Pancreas (tissue), 10 donors: ENCODE measurements at regions not wholly inside any gene's neighbourhood (a gene's known extent, or its start where the extent isn't known, plus 50 kb on each side); places are given as distances from the start of the nearest gene placed in this dataset.
"Not testable (repeated sequence)": the region's sequence is repeated elsewhere in the genome, so short reads cannot be mapped to it uniquely, and the experiment has no call there.

Experiments
- ATAC-seq, 4 donors: fragments of 200-7000 bp; cut with Tn5 transposase; one replicate each; pipeline versions ENCODE4 v1.8.0 to v1.9.1; 2020; ENCODE audit warnings: mild to moderate bottlenecking in 4 of 4, moderate library complexity in 4 of 4
- DNase-seq, 6 donors: peaks; one replicate each; pipeline ENCODE4 v3.0.0-alpha.2; 2020
- FAIRE-seq: peaks from 2 replicates; lab custom pipeline; 2012; peaks lifted over from hg19 to GRCh38; lab: Jason Lieb, UNC
- H3K27ac ChIP-seq, 4 donors: fragments of 200-600 bp; sonication (generic); 1 replicate in 3 of 4; 2 replicates in 1 of 4; pipeline versions ENCODE4 v1.5.0 to v1.8.0; 2020
- H3K27me3 ChIP-seq, 4 donors: fragments of 200-600 bp; one replicate each; pipeline ENCODE4 v1.8.0; 2021
- H3K36me3 ChIP-seq, 3 donors: fragments of 200-600 bp; sonication (generic) in 1 of 3; one replicate each; pipeline versions ENCODE4 v1.5.0 to v1.8.0; 2020 to 2021
- H3K4me1 ChIP-seq, 3 donors: fragments of 200-600 bp; one replicate each; pipeline ENCODE4 v1.8.0; 2021
- H3K4me3 ChIP-seq, 4 donors: fragments of 200-600 bp; sonication (generic) in 2 of 4; one replicate each; pipeline versions ENCODE4 v1.5.0 to v1.8.0; 2020 to 2021
- H3K9me3 ChIP-seq, 4 donors: fragments of 200-600 bp; one replicate each; pipeline ENCODE4 v1.8.0; 2021
- WGBS, 2 donors: extraction: QIAGEN DNeasy Blood & Tissue Kit; methylation state at CpG; one replicate each; pipeline ENCODE4 v1.1.7; 2013; 5-methylcytosine and 5-hydroxymethylcytosine counted together
- intact Hi-C, 3 donors: fragments of 100-400 bp; cut with DNase I; formaldehyde crosslinking; loops; one replicate each; pipeline versions ENCODE4 v1.11.1 to v1.14.2; 2022
- TF ChIP-seq, protein P1 (sequence below), 4 donors: fragments of 200-600 bp; sonication (generic) in 3 of 4; IDR thresholded peaks; one replicate each; pipeline versions ENCODE4 v1.5.0 to v1.8.0; 2021; ENCODE audit warnings: antibody characterized with exemption in 4 of 4
- donor health status: healthy with polysubstance abuse.
- donor health status: DM: no; HTN: no; CAD: no; lungs with moderate emphysema.
- donor health status: DM: no; HTN: no; CAD: no.
- donor health status: control.
- donor health status: control.
- donor health status: Bipolar disorder and iron deficiency.
- donor health status: DM: yes; HTN: yes; CAD: no.
- donor health status: DM: no; HTN: no; CAD: no.
- donor health status: DM: no; HTN: no; CAD: no.
- donor health status: DM: yes; HTN: yes; CAD: no.

DNA sequence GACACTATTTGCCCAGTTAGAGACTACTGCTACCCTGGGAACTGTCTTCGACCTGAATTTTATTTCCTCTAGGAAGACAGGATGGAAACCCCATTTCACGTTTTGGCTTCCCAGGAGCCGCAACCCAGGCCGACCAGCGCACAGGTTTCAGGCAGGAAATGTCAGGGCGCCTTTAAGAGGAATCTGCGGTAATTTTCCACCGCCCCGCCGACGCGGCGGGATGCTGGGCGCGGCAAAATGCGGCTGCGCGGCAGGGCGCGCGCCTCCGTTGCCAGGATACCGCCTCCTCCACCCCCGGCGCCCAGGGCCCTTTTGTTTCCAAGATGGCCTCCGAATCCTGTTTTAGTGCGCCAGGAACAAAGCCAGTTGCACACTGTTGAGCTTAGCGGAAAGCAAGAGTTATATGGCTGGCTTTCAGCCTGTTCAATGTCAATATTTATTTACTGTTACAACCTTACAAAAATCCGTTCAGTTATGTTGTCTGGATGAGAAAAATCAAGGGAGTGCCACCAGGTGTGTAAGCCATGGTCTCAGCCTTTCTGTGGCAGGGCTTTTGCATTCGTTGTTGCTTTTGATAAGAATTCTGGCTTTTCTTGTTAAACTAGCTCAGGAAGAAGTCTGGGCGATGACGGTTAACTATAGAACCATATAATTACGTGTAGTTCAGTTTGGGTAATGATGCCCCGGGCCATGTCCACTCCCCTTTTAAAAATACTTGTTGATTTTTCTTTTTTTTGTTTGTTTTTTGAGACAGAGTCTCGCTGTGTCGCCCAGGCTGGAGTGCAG, 79.7 kb upstream of the CHD2 start:
- H3K9me3 ChIP-seq, result no peaks in the 10 kb centered on the region
- intact Hi-C loops, result no loop called here
- H3K27ac ChIP-seq, result peak overlapping the region; percentile 66 to 92 (median 82)
- H3K4me3 ChIP-seq, result peak overlapping the region in 3 of 4 donors; percentile 1 to 35 (median 19)
- TF ChIP-seq, protein P1, sequence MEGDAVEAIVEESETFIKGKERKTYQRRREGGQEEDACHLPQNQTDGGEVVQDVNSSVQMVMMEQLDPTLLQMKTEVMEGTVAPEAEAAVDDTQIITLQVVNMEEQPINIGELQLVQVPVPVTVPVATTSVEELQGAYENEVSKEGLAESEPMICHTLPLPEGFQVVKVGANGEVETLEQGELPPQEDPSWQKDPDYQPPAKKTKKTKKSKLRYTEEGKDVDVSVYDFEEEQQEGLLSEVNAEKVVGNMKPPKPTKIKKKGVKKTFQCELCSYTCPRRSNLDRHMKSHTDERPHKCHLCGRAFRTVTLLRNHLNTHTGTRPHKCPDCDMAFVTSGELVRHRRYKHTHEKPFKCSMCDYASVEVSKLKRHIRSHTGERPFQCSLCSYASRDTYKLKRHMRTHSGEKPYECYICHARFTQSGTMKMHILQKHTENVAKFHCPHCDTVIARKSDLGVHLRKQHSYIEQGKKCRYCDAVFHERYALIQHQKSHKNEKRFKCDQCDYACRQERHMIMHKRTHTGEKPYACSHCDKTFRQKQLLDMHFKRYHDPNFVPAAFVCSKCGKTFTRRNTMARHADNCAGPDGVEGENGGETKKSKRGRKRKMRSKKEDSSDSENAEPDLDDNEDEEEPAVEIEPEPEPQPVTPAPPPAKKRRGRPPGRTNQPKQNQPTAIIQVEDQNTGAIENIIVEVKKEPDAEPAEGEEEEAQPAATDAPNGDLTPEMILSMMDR (IDR thresholded peaks at IDR 0.05), result no peak
- H3K36me3 ChIP-seq, result no peaks in the 10 kb centered on the region
- H3K27me3 ChIP-seq, result no peaks in the 10 kb centered on the region
- FAIRE-seq (no peak), ATAC-seq (peak; percentile 92 to 95 (median 94)), DNase-seq (peak; percentile 91 to 96 (median 94))
- peaks cover 25 to 37% (median 32%) of the 10 kb centered on the region in 3 donors for H3K4me1 ChIP-seq
- WGBS, 2 donors, result 2 to 5% methylated on average over 36 of the region's 36 CpGs

- peaks cover 25 to 37% (median 32%) of the 10 kb centered on the region in 3 donors for H3K4me1 ChIP-seq
- no peak for DNase-seq
- H3K27me3 ChIP-seq, result no peaks in the 10 kb centered on the region
- H3K4me3 ChIP-seq, result no peak overlapping the region
- H3K9me3 ChIP-seq, result no peaks in the 10 kb centered on the region
- TF ChIP-seq, protein P1 (IDR thresholded peaks at IDR 0.05), result no peak
- FAIRE-seq, result no peak
- 80 to 88% methylated on average over 5 of the region's 5 CpGs for WGBS, 2 donors
- ATAC-seq, result peak in 1 of 4 donors; percentile 15
- H3K36me3 ChIP-seq, result no peaks in the 10 kb centered on the region
- intact Hi-C loops, result no loop called here
- peak overlapping the region in 2 of 4 donors; percentile 90 to 92 for H3K27ac ChIP-seq
Measured at GRCh38 chr15:92821491-92822116, 78.5 kb upstream of the CHD2 start.

DNA sequence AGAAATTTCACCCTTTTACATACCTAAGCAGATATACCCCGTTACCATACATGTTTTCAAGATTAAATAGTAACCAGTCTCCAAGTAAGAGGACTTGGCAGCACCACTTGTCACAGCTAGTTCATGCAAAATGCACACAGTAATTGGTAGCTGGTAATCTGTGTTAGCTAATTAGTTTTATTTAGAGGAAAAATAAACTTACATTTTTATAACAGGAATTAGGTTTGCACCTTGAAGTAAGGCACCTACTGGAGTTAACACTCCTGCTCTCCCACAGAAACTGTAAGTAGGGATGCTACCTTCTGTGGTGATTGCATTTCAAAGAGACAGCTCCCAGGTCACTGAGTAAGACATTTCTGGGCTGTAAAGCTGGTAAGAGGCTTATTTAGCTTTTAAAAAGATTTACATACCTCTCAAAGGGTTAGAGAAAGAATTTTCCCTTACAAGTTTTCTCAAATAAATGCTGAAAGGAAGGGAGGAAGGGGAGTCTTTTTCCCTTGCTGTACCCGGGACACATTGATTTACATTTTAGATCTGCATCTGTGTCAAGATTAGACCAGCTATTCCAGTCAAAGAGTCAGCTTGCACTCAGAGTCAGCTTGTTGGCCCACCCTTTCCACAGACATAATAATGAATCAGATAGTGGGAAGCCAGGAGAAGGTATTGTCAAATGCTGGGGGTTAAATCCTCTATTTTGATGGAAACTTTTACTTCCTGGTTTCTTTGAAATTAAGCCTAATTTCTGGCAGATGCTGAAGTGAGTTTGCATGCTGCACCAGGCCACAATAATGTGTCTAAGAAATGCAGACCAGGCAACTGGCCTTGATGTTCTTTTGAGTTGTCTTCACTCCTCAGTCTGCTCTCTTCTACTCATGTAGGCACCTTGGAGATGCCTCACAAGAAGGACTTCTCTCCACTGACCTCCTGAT, 77.6 kb upstream of the CHD2 start:
- no peak for ATAC-seq
- H3K9me3 ChIP-seq, result no peaks in the 10 kb centered on the region
- FAIRE-seq, result no peak
- intact Hi-C loops, result no loop called here
- no peaks in the 10 kb centered on the region for H3K27me3 ChIP-seq
- H3K4me3 ChIP-seq, result no peak overlapping the region
- peaks cover 25 to 37% (median 32%) of the 10 kb centered on the region in 3 donors for H3K4me1 ChIP-seq
- DNase-seq, result no peak
- TF ChIP-seq, protein P1 (IDR thresholded peaks at IDR 0.05), result no peak
- 14 to 23% methylated on average over 2 of the region's 2 CpGs for WGBS, 2 donors
- H3K36me3 ChIP-seq, result no peaks in the 10 kb centered on the region
- peak overlapping the region in 2 of 4 donors; percentile 47 to 92 for H3K27ac ChIP-seq

GRCh38 chr15:92825985-92826384, 74.1 kb upstream of the CHD2 start:
- intact Hi-C loops, result no loop called here
- ATAC-seq, result no peak
- Histone ChIP-seq H3K27me3 (no peaks in the 10 kb centered on the region), H3K36me3 (no peaks in the 10 kb centered on the region), H3K4me1 (peaks cover 10 to 32% (median 30%) of the 10 kb centered on the region in 3 donors), H3K27ac (no peak overlapping the region), H3K9me3 (no peaks in the 10 kb centered on the region), H3K4me3 (no peak overlapping the region)
- TF ChIP-seq, protein P1 (IDR thresholded peaks at IDR 0.05), result no peak
- no peak for FAIRE-seq
- DNase-seq, result no peak
- 74 to 86% methylated on average over 2 of the region's 2 CpGs for WGBS, 2 donors

- H3K27ac ChIP-seq, FAIRE-seq, H3K4me3 ChIP-seq, intact Hi-C loops, ATAC-seq, DNase-seq, H3K9me3 ChIP-seq, H3K27me3 ChIP-seq, H3K36me3 ChIP-seq: not testable (repeated sequence)
- H3K4me1 ChIP-seq, result peaks cover 19 to 29% (median 29%) of the 10 kb centered on the region in 3 donors
- 95 to 96% methylated on average over 10 of the region's 10 CpGs for WGBS, 2 donors
Measured at GRCh38 chr15:92827991-92828390, 72.1 kb upstream of the CHD2 start.
